Type B pancreatic cell (in vitro differentiated cells): ENCODE measurements at regions not wholly inside any gene's neighbourhood (a gene's known extent, or its start where the extent isn't known, plus 50 kb on each side); places are given as distances from the start of the nearest gene placed in this dataset.

ENCODE experiments used
- DNase-seq: peaks from one replicate; pipeline ENCODE4 v3.0.0; 2021; ENCODE audit warnings: mixed read lengths; ENCODE audit not compliant: unreplicated experiment; ENCODE audit errors: extremely low spot score
- H3K27ac Mint-ChIP-seq: 2 replicates; pipeline ENCODE4 v1.8.0; 2021; ENCODE audit warnings: mild to moderate bottlenecking, mixed read lengths
- H3K27me3 Mint-ChIP-seq: 2 replicates; pipeline ENCODE4 v1.8.0; 2021; ENCODE audit warnings: mixed read lengths
- H3K36me3 Mint-ChIP-seq: 2 replicates; pipeline ENCODE4 v1.8.0; 2021; ENCODE audit warnings: mixed read lengths
- H3K4me1 Mint-ChIP-seq: one replicate; pipeline ENCODE4 v1.8.0; 2021; ENCODE audit warnings: mixed read lengths; ENCODE audit not compliant: unreplicated experiment
- H3K4me3 Mint-ChIP-seq: 2 replicates; pipeline ENCODE4 v1.8.0; 2021; ENCODE audit warnings: mild to moderate bottlenecking, mixed read lengths
- H3K9me3 Mint-ChIP-seq: 2 replicates; pipeline ENCODE4 v1.8.0; 2021; ENCODE audit warnings: mixed read lengths
- TF ChIP-seq, protein P1 (sequence below): fragments of 200-600 bp; sonication (generic); conservative IDR thresholded peaks from 2 replicates; pipeline ENCODE4 v1.5.0; 2021; ENCODE audit warnings: antibody characterized with exemption, mild to moderate bottlenecking

DNA sequence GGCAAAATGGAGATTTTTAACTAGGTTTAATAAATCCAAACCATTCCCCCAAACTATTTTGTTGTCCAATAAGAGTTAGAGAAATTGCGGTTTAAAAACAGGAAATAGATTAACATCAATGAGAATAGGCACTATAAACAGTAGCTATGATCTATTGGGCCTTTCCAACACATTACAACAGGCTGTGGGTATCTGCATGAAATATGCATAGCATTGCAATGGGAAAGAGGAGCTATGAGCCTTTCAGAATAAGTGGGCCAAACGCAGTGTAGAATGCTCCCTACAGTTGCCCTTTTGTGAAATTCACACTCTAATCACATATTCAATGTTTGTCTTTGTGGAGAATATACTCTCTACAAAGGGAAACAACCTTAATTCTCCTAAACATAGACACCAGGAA is 305.5 kb upstream of the PRMT6 start:
- no peak overlapping the region for H3K4me3 Mint-ChIP-seq
- no peak for DNase-seq
- peaks cover 4% of the 10 kb centered on the region for H3K27me3 Mint-ChIP-seq
- no peaks in the 10 kb centered on the region for H3K9me3 Mint-ChIP-seq
- H3K27ac Mint-ChIP-seq = no peak overlapping the region
- H3K36me3 Mint-ChIP-seq = no peaks in the 10 kb centered on the region
- peaks cover 10% of the 10 kb centered on the region for H3K4me1 Mint-ChIP-seq
- TF ChIP-seq, protein P1, sequence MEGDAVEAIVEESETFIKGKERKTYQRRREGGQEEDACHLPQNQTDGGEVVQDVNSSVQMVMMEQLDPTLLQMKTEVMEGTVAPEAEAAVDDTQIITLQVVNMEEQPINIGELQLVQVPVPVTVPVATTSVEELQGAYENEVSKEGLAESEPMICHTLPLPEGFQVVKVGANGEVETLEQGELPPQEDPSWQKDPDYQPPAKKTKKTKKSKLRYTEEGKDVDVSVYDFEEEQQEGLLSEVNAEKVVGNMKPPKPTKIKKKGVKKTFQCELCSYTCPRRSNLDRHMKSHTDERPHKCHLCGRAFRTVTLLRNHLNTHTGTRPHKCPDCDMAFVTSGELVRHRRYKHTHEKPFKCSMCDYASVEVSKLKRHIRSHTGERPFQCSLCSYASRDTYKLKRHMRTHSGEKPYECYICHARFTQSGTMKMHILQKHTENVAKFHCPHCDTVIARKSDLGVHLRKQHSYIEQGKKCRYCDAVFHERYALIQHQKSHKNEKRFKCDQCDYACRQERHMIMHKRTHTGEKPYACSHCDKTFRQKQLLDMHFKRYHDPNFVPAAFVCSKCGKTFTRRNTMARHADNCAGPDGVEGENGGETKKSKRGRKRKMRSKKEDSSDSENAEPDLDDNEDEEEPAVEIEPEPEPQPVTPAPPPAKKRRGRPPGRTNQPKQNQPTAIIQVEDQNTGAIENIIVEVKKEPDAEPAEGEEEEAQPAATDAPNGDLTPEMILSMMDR = no peak

DNA sequence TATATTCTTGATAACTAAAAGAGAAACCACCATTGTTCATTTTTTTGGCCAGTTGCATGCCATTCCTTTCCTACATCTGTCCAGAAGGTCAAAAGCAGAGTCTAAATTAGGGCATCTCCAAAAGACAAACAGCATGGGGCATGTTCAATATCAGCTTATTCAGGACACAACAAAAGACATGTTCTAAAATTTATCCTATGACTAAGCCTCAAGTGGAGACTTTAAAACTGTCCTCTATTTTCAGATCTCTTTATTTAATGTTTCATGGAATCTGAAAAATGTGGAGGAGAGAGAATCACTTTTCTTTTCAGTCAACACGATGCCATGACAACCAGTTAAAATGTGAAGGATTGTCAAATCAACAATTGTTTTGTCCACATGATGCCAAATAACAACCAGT is 303.4 kb upstream of the PRMT6 start:
- H3K9me3 Mint-ChIP-seq = no peaks in the 10 kb centered on the region
- no peaks in the 10 kb centered on the region for H3K36me3 Mint-ChIP-seq
- no peak overlapping the region for H3K4me3 Mint-ChIP-seq
- H3K27ac Mint-ChIP-seq = no peak overlapping the region
- TF ChIP-seq, protein P1 = no peak
- no peaks in the 10 kb centered on the region for H3K4me1 Mint-ChIP-seq
- DNase-seq = no peak
- no peaks in the 10 kb centered on the region for H3K27me3 Mint-ChIP-seq

DNA sequence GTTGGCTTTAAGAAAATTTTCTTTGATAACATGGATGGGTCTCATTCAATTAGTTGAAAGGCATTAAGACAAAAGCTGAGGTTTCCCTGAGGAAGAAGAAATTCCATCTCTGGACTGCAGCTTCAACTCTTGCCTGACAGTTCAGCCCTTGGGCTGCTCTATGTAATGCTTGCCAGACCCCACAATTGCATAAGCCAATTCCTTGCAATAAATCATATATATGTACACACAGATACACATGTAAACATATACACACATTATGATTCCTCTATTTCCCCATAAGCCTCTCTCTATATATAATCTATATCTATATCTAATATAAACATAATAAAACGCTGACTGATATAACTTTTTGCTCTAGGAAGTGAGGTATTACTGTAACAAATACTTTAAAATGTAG is 301.5 kb upstream of the PRMT6 start:
- TF ChIP-seq, protein P1 = no peak
- no peak for DNase-seq
- H3K36me3 Mint-ChIP-seq = no peaks in the 10 kb centered on the region
- H3K27ac Mint-ChIP-seq = no peak overlapping the region
- no peaks in the 10 kb centered on the region for H3K4me1 Mint-ChIP-seq
- H3K4me3 Mint-ChIP-seq = no peak overlapping the region
- H3K27me3 Mint-ChIP-seq = no peaks in the 10 kb centered on the region
- H3K9me3 Mint-ChIP-seq = no peaks in the 10 kb centered on the region

DNA sequence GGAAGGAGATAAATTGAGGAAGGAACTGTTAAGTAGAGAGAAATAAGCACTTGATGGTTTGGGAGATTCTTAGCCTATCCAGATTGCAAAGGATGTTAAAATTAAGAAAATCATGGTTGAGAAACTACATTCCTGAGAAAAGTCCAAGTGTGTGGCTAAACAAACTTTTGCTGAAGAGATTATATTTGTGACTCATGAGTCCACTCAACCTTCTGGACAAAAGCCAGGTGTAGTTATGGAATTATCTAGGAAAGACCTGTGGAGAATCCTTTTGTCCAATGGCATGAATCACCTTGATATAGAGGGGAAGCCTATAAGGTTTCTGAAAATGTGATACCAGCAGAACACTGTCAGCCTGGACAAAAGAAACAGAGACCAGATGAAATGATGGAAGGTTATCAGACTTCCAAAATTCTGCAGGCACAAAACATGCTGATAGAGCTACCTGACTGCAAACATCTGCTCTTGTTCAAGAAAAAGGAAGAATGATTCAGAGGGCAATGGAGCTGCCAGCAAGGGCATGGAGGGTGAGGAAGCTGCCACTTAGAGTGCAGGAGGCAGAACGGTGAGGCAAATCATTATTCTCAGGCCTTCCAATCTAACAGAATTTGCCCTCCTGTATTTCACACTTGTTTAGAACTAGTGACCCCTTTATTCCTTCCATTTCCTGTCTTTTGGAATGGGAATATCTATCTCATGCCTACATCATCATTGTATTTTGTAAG is 300.6 kb upstream of the PRMT6 start:
- Mint-ChIP-seq H3K4me3 (no peak overlapping the region), H3K9me3 (no peaks in the 10 kb centered on the region), H3K27ac (no peak overlapping the region), H3K4me1 (no peaks in the 10 kb centered on the region), H3K36me3 (no peaks in the 10 kb centered on the region), H3K27me3 (no peaks in the 10 kb centered on the region)
- no peak for DNase-seq
- TF ChIP-seq, protein P1 = no peak

DNA sequence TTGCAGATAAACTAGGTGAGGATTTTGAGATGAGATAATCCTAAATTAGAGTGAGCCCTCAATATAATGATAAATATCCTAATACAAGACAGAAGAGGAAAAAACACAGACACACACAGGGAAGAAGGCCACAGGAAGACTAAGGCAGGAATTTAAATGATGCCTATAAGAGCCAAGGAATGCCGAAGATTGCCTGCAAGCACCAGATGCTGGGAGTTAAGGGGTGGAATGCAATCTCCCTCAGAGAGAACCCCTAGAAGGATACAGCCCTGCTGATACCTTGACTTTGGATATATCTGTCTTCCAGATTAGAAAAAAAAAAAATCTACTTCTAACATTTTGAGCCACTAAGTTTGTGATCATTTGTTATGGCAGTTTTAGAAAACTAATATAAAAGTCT is 299.7 kb upstream of the PRMT6 start:
- no peak for DNase-seq
- Mint-ChIP-seq H3K4me1 (no peaks in the 10 kb centered on the region), H3K9me3 (no peaks in the 10 kb centered on the region), H3K27me3 (no peaks in the 10 kb centered on the region), H3K4me3 (no peak overlapping the region), H3K36me3 (no peaks in the 10 kb centered on the region), H3K27ac (no peak overlapping the region)
- TF ChIP-seq, protein P1 = no peak
